Prostate gland (tissue), 2 donors: ENCODE measurements at regions not wholly inside any gene's neighbourhood (a gene's known extent, or its start where the extent isn't known, plus 50 kb on each side); places are given as distances from the start of the nearest gene placed in this dataset.

ENCODE experiments used
- CTCF ChIP-seq, 4 experiments: fragments of 200-600 bp in 2 of 4; fragments of 450-650 bp in 2 of 4; sonication (generic) in 2 of 4; IDR thresholded peaks; 1 replicate in 3 of 4; 2 replicates in 1 of 4; pipeline ENCODE4 v1.5.1; 2016 to 2019; ENCODE audit warnings: antibody characterized with exemption in 4 of 4, mild to moderate bottlenecking in 2 of 4, moderate library complexity in 2 of 4
- POLR2A ChIP-seq: fragments of 450-650 bp; IDR thresholded peaks from one replicate; pipeline ENCODE4 v1.6.1; 2016; ENCODE audit warnings: antibody characterized with exemption, mild to moderate bottlenecking

- TF ChIP-seq CTCF (IDR thresholded peaks at IDR 0.05), result no peak
- TF ChIP-seq POLR2A, result no peak
Measured at GRCh38 chr12:89971880-89972279, 263.2 kb upstream of the ATP2B1 start.
